NCI-H146 (cell line): ENCODE measurements at regions not wholly inside any gene's neighbourhood (a gene's known extent, or its start where the extent isn't known, plus 50 kb on each side); places are given as distances from the start of the nearest gene placed in this dataset.
"Not testable (repeated sequence)": the region's sequence is repeated elsewhere in the genome, so short reads cannot be mapped to it uniquely, and the experiment has no call there.

Source experiments
- DNase-seq: peaks from one replicate; lab custom pipeline; 2025; lab: John Stamatoyannopoulos, UW

- DNase-seq = no peak
Measured at GRCh38 chr17:63250830-63251229, 195.3 kb downstream of the CYB561 start.

- DNase-seq = no peak
Measured at GRCh38 chr17:63258785-63259184, 187.3 kb downstream of the CYB561 start.

DNA sequence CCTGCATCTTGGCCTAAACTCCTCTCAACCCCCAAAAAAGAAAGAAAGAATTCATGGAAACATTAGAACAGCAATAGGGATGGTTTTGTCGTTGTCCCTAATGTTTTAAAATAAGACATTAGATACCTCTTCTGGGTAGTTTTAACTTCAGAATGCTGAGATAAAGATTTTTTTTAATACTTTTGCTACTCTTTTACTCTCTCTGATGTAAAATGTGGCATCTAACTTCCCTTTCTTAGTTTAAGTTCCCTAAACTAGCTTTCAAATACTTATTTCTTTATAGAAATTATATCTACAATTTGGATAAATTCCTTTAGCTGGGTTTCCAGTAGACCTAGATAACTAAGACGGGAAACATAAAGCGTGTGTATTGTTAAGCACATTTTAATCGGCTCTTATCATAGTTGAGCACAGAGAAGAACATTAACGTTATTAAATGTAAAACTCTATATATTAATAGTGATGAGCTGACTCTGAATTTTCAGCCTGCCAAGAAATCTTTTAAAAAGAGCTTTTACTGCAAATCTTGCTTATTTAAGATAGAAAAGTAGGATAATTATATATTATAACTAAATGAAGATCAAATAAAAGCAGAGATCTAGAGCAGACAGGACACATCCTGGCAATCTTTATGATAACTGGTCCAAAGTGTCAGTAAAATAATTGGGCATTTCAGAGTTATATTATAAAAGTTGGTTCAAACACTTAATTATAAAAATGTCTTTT is 183.2 kb downstream of the CYB561 start:
- no peak for DNase-seq

GRCh38 chr17:63265526-63265925 is 180.6 kb downstream of the CYB561 start:
- DNase-seq = no peak

- no peak for DNase-seq
Measured at GRCh38 chr17:63267846-63268245, 178.3 kb downstream of the CYB561 start.

DNA sequence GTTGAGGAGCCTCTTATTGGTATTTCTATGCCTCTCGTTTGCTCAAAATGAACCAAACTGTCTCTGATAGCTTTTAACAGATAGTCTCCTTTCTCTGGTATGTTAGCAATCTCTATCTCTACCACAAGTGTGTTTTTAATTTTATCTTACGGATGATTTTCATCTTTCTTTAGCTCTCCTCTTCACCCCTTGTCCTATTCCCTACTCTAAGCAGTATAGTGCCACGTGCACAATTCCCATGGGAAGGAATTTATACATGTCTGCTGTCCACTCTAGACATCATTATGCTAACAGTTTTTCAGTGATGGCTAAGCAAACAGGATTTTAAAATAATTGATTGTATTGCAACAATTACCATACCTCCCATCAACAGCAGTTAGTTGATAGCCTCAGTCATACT is 177.3 kb downstream of the CYB561 start:
- no peak for DNase-seq

- no peak for DNase-seq
Measured at GRCh38 chr17:63270610-63271009, 175.5 kb downstream of the CYB561 start.

DNA sequence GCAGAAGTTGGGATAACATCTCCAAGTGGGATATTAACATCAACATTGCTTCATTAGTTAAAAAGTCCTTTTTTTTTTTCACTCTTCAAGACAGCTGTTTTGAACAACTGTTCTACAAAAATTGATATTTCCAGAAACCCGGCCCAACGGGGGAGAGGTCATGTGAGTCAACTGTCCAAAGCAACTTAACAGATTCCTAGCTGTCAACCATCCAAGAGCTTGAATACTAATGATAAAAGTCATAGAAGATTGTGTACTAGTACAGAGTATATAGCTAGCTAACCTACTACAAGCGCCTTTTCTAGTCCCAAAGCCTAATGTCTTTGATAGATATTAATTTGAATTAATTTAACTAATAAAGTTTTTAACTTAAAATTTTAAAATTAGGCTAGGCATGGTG is 172.0 kb downstream of the CYB561 start:
- DNase-seq = no peak

- no peak for DNase-seq
Measured at GRCh38 chr17:63275318-63275970, 170.7 kb downstream of the CYB561 start.

DNA sequence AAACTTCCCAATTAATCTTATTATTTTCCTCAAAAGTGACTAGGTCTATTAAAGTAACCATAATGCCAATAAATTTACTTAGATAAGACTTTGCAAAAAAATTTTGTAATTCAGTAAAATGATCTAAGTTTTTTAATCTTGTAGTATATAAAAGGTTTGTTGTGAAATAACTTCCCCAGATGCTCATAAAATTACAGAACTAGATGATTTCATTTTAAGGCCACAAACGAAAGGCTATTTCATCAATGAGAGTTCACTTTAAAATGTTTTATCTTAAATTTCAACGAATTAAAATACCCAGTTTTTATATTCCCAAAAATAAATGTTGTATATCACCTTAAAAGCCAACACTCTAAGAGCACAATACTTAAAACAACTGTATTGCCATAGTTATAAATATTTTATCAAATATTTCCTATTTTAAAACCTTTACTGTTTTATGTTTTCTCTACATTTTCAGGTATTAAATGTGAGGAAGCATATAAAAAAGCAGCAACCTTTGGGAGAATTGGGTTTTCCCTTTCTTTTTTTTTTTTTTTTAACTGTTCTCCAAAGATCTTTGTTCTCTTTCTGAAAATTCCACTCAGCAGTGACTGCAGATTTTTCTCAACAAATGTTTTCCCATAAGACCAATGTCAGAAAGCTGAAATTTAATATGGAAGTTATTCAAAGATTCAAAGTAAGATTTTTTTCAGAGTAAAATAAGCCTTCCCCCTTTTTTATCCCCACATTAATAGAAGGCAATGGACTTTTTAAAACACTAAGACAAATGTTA is 169.9 kb downstream of the CYB561 start:
- DNase-seq = no peak

DNA sequence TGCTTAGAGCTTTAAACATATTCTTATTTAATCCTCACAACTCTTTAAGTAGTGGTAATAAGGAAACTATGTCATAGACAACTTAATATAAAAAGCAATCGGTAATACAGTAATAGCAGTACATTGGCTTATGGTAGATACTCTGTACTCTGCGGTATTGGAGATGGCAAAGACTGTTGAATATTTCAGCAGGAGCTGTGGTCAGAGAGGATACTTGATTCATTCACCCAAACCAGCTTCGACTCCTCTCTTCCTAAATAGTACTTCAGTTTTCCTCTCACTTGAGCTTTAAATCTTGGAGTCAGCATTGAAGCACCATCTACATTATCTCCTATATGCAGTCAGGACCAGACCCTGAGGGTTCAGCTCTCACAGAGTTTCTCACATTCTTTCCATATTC is 169.3 kb downstream of the CYB561 start:
- no peak for DNase-seq

DNA sequence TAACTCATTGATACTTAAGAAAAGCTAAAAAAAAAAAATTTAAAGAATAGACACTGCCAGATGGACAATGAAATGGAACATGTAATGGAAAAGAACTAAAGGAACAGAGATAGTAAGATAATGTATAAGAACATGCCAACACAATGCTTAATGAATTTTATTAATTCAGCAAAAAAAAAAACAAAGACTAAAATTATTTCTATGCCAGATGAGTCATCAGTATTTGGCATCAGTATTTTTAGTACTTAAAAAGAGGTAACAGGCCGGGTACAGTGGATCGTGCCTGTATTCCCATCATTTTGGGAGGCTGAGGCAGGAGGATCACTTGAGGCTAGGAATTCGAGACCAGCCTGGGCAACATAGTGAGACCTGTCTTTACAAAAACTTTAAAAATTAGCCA is 168.5 kb downstream of the CYB561 start:
- DNase-seq = no peak

GRCh38 chr17:63278728-63279442 is 167.2 kb downstream of the CYB561 start:
- no peak for DNase-seq

- DNase-seq = no peak
Measured at GRCh38 chr17:63279498-63280230, 166.4 kb downstream of the CYB561 start.

DNA sequence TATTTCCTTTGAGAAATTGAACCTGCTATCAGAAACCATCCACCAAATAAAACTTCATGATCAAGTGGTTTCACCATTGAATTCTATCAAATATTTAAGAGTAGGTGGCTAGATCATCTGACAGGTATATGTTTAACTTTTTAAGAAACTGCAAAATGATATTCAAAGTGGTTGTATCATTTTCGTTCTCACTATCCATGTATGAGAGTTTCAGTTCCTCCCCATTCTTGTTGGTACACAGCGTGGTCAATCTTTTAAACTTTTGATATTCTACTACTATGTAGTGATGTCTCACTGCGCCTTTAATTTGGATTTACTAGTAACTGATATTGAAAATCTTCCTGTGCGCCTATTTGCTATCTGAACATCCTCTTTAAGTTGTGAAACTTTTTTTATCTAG is 163.7 kb downstream of the CYB561 start:
- no peak for DNase-seq

- DNase-seq = no peak
Measured at GRCh38 chr17:63285551-63285950, 160.6 kb downstream of the CYB561 start.

DNA sequence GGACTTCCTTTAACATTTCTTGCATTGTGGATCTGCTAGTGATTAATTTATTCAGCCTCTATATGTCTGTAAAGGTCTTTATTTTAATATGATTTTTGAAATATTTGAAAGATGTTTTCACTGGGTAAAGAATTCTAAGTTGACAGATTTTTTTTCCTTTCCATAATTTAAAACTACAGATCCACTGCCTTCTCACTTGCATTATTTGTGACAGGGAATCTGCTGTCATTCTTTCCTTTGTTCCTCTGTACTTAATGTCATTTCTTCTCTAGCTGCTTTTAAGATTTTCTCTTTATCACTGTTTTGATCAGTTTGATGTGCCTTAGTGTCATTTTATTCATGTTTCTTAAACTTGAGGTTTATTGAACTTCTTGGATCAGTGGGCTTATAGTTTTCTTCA is 159.9 kb downstream of the CYB561 start:
- no peak for DNase-seq

DNA sequence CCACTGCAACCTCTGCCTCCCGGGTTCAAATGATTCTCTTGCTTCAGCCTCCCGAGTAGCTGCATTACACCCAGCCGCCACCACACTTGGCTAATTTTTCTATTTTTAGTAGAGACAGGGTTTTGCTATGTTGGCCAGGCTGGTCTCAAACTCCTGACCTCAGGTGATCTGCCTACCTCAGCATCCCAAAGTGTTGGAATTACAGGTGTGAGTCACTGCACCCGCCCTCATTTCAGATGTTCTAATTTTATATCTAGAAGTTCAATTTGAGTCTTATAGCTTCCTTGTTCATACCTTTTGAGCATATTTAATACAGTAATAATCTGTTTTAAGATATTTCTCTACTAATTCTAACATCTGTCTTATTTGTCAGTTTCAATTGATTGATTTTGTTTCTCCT is 159.1 kb downstream of the CYB561 start:
- DNase-seq = not testable (repeated sequence)

GRCh38 chr17:63289931-63290330 is 156.2 kb downstream of the CYB561 start:
- DNase-seq = no peak

GRCh38 chr17:63290351-63290750 is 155.8 kb downstream of the CYB561 start:
- no peak for DNase-seq

- DNase-seq = no peak
Measured at GRCh38 chr17:63290784-63291183, 155.3 kb downstream of the CYB561 start.

DNA sequence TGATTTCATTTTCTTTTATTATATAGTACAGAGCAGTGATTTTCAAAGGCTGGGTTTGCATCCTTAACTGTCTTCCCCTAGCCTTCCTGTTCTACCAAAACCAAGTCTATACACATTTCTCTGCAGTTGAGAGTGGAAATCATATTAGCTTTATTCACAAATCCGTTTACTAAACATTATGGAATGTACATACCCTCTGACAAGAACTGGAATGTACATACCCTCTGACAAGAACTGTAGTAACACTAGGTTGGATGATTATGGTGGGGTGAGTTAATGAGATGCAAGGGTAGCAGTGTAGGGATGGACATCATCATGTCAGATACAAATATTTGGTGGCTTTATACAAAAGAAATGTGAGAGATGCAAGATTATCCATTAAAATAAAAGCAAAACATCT is 154.8 kb downstream of the CYB561 start:
- no peak for DNase-seq
